ENCODE measurements at regions not wholly inside any gene's neighbourhood (a gene's known extent, or its start where the extent isn't known, plus 50 kb on each side); places are given as distances from the start of the nearest gene placed in this dataset.

DNA sequence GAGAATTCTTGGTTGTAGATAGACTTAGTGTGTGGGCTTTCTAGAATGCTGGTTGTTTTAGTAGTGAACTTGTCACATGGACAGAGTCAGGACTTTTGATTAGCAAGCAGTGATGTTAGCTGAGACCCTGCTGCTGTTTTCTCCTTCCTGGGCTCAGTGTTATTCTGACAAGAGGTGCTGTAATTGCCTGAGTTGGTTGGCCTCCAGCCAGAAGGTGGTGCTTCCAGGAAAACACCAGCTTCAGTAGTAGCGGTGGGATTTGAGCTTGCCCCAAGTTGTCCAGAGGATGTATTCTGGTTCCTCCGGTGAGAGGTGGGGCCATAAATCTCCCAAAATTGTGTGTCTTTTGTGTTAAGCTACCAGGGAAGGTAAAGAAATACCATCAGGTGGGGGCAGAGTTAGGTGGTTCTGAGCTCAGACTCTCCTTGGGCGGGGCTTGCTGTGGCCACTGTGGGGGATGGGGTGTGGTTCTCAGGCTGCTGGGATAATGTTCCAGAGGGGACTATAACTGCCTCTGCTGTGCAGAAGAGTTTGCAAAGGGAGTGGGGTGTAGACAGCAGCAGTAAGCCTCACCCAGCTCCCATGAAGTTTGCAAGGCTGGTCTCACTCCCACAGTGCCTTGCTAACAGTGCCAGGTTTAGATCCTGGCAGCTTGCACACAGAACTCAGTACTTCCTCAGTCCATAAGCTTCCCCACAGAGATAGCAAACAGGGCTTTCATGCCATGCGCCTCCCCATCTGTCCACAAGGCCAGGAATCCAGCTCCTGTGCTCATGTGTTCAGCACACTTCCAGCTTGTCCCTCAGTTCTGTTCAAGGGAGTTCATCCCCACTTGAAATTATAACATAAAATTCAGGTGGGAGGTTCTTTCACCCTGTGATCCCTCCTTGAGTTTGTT, 278.4 kb upstream of the PTCHD4 start:
- no peak for TF ChIP-seq CHD4 (IDR thresholded peaks at IDR 0.05; ENCODE audit: borderline replicate concordance, low read length)
- no peak for TF ChIP-seq RAD21 (CRISPR knock-in tag; IDR thresholded peaks at IDR 0.05)
- no peak for TF ChIP-seq RELA (CRISPR knock-in tag; IDR thresholded peaks at IDR 0.05)
- TF ChIP-seq, protein P1, sequence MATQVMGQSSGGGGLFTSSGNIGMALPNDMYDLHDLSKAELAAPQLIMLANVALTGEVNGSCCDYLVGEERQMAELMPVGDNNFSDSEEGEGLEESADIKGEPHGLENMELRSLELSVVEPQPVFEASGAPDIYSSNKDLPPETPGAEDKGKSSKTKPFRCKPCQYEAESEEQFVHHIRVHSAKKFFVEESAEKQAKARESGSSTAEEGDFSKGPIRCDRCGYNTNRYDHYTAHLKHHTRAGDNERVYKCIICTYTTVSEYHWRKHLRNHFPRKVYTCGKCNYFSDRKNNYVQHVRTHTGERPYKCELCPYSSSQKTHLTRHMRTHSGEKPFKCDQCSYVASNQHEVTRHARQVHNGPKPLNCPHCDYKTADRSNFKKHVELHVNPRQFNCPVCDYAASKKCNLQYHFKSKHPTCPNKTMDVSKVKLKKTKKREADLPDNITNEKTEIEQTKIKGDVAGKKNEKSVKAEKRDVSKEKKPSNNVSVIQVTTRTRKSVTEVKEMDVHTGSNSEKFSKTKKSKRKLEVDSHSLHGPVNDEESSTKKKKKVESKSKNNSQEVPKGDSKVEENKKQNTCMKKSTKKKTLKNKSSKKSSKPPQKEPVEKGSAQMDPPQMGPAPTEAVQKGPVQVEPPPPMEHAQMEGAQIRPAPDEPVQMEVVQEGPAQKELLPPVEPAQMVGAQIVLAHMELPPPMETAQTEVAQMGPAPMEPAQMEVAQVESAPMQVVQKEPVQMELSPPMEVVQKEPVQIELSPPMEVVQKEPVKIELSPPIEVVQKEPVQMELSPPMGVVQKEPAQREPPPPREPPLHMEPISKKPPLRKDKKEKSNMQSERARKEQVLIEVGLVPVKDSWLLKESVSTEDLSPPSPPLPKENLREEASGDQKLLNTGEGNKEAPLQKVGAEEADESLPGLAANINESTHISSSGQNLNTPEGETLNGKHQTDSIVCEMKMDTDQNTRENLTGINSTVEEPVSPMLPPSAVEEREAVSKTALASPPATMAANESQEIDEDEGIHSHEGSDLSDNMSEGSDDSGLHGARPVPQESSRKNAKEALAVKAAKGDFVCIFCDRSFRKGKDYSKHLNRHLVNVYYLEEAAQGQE (IDR thresholded peaks at IDR 0.05; ENCODE audit: borderline replicate concordance in 1 of 2, low read depth in 1 of 2, low read length in 2 of 2): no peak
- TF ChIP-seq MEF2D (CRISPR knock-in tag; IDR thresholded peaks at IDR 0.05): no peak
- TF ChIP-seq, protein P2, sequence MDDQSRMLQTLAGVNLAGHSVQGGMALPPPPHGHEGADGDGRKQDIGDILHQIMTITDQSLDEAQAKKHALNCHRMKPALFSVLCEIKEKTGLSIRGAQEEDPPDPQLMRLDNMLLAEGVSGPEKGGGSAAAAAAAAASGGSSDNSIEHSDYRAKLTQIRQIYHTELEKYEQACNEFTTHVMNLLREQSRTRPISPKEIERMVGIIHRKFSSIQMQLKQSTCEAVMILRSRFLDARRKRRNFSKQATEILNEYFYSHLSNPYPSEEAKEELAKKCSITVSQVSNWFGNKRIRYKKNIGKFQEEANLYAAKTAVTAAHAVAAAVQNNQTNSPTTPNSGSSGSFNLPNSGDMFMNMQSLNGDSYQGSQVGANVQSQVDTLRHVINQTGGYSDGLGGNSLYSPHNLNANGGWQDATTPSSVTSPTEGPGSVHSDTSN (CRISPR knock-in tag; IDR thresholded peaks at IDR 0.05; ENCODE audit: borderline replicate concordance): no peak
- no peak for TF ChIP-seq RBM22 (optimal IDR thresholded peaks at IDR 0.05; ENCODE audit: low read length)
- no peak for TF ChIP-seq TCF12 (IDR thresholded peaks at IDR 0.05)
- no peak for TF ChIP-seq TCF12 (CRISPR knock-in tag; IDR thresholded peaks at IDR 0.05)
- TF ChIP-seq HDAC6 (IDR thresholded peaks at IDR 0.05; ENCODE audit: low read depth, low read length): no peak
